Esophagus muscularis mucosa (tissue), 4 donors: ENCODE measurements at regions not wholly inside any gene's neighbourhood (a gene's known extent, or its start where the extent isn't known, plus 50 kb on each side); places are given as distances from the start of the nearest gene placed in this dataset.

Experiments used
- DNase-seq: peaks from one replicate; pipeline ENCODE4 v3.0.0-alpha.2; 2017; ENCODE audit errors: extremely low spot score
- H3K27ac ChIP-seq, 4 donors: fragments of 200-600 bp; sonication (generic); replicated peaks in 1 of 4; 1 replicate in 3 of 4; 2 replicates in 1 of 4; pipeline ENCODE4 v1.5.1; 2016 to 2019; ENCODE audit warnings: mild to moderate bottlenecking in 1 of 4
- H3K27me3 ChIP-seq, 4 donors: fragments of 200-600 bp; sonication (generic); one replicate each; pipeline versions ENCODE4 v1.5.1 to v1.6.0; 2016 to 2019
- H3K36me3 ChIP-seq, 4 donors: fragments of 200-600 bp; sonication (generic); one replicate each; pipeline ENCODE4 v1.5.1; 2016 to 2019
- H3K4me1 ChIP-seq, 4 donors: fragments of 200-600 bp; sonication (generic); one replicate each; pipeline ENCODE4 v1.5.1; 2016 to 2019
- H3K4me3 ChIP-seq, 4 donors: fragments of 200-600 bp; sonication (generic); 1 replicate in 2 of 4; 2 replicates in 2 of 4; pipeline ENCODE4 v1.5.1; 2016 to 2019; ENCODE audit warnings: mild to moderate bottlenecking in 4 of 4, moderate library complexity in 1 of 4
- H3K9me3 ChIP-seq, 4 donors: fragments of 200-600 bp; sonication (generic); 1 replicate in 3 of 4; 2 replicates in 1 of 4; pipeline ENCODE4 v1.5.1; 2016 to 2019
- CTCF ChIP-seq, 3 experiments: fragments of 200-600 bp in 2 of 3; fragments of 450-650 bp in 1 of 3; sonication (generic) in 2 of 3; IDR thresholded peaks; one replicate each; pipeline ENCODE4 v1.5.1; 2017 to 2019; ENCODE audit warnings: antibody characterized with exemption in 3 of 3, mild to moderate bottlenecking in 2 of 3, moderate library complexity in 1 of 3
- EP300 ChIP-seq: sonication (generic); formaldehyde crosslinking; IDR thresholded peaks from one replicate; pipeline ENCODE4 v1.6.1; 2017; ENCODE audit warnings: antibody characterized with exemption
- POLR2A ChIP-seq: fragments of 450-650 bp; IDR thresholded peaks from one replicate; pipeline ENCODE4 v1.6.1; 2017; ENCODE audit warnings: antibody characterized with exemption, moderate library complexity, mild to moderate bottlenecking, low read depth
- POLR2AphosphoS5 ChIP-seq, 2 donors: sonication (generic); formaldehyde crosslinking; IDR thresholded peaks; one replicate each; pipeline ENCODE4 v1.6.1; 2017; ENCODE audit warnings: antibody characterized with exemption in 2 of 2
- WGBS: methylation state at CpG from one replicate; pipeline ENCODE4 v1.1.5; 2018; 5-methylcytosine and 5-hydroxymethylcytosine counted together
- intact Hi-C: fragments of 100-400 bp; cut with DNase I; formaldehyde crosslinking; loops from one replicate; pipeline ENCODE4 v1.15.1; 2023

- no peaks in the 10 kb centered on the region for H3K27me3 ChIP-seq
- intact Hi-C loops, result loop anchor here (5.0 kb wide), 2 partner anchors 36 to 114 kb away; no protein-coding TSS in a partner anchor
- peak overlapping the region; percentile 92 to 96 (median 96) for H3K27ac ChIP-seq
- H3K36me3 ChIP-seq, result no peaks in the 10 kb centered on the region
- peaks cover 14 to 50% (median 46%) of the 10 kb centered on the region in 4 donors for H3K4me1 ChIP-seq
- WGBS, result 21% methylated on average over 24 of the region's 25 CpGs
- H3K4me3 ChIP-seq, result peak overlapping the region; percentile 26 to 48 (median 36)
- DNase-seq, result peak; percentile 95
- no peaks in the 10 kb centered on the region for H3K9me3 ChIP-seq
- peak; percentile 94 to 97 for TF ChIP-seq POLR2AphosphoS5 (IDR thresholded peaks at IDR 0.05)
- TF ChIP-seq EP300, result peak; percentile 98
- TF ChIP-seq CTCF (IDR thresholded peaks at IDR 0.05), result no peak
- TF ChIP-seq POLR2A, result no peak
Observed at GRCh38 chr16:86343027-86343795, 167.1 kb upstream of the FOXF1 start.

DNA sequence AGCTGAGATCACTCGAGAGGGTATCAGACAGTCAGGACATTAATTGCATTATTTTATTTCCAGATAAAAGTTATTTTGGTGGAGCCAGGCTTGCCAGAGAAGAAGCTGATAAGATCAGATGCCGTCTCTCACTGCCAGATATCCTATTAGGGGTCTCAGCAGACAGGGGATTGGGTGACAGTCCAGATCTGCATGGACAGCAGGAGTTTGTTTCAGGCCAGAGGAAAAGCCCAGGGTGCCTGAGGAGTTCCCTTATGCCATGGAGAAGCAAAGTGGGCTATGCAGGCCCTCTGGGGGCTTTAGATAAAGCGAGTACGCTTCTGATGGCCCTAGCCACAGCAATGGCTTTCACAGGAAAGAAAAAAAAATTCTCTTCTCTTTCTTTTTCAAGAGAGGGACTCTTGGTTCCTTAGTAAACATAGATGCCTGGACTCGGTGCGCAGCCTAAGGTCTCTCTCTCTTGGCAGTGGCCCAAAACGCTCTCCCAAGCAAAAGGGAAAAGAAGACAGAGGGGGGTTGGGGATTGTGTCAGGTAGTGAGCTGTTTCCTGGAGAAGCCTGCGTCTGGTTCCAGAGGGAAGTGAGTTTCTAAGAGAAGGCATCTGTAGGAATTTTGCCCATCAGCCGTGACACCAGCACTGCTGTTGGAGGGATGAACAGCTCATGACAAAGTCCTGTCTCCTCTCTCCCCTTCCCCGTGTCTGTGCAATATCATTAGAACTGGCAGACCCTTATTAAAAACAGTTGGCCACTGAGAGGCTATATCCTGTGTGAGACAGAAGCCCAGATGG is 166.3 kb upstream of the FOXF1 start:
- H3K36me3 ChIP-seq, result no peaks in the 10 kb centered on the region
- intact Hi-C loops, result loop anchor here (5.0 kb wide), 2 partner anchors 37 to 113 kb away; no protein-coding TSS in a partner anchor
- peak in 1 of 2 donors; percentile 7 for TF ChIP-seq POLR2AphosphoS5 (IDR thresholded peaks at IDR 0.05)
- no peak for TF ChIP-seq CTCF (IDR thresholded peaks at IDR 0.05)
- H3K4me3 ChIP-seq, result peak overlapping the region; percentile 26 to 48 (median 36)
- H3K9me3 ChIP-seq, result no peaks in the 10 kb centered on the region
- peaks cover 14 to 50% (median 46%) of the 10 kb centered on the region in 4 donors for H3K4me1 ChIP-seq
- H3K27me3 ChIP-seq, result no peaks in the 10 kb centered on the region
- no peak for DNase-seq
- 24% methylated on average over 10 of the region's 10 CpGs for WGBS
- H3K27ac ChIP-seq, result peak overlapping the region; percentile 92 to 96 (median 96)

DNA sequence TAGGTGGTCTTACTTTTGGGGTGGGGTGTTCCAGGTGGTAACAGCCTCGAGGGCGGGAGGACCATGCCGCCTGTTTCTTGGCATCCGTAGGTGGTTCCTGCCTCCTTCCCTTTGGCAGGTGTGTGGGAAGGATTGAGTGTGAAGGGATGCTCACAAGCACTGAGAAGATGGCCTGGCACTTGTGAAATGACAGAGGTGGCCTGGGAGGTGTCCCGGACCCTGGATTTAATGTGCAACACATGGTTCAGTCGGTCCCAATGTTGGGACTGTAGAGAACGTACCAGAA is 165.8 kb upstream of the FOXF1 start:
- H3K4me3 ChIP-seq, result no peak overlapping the region
- intact Hi-C loops, result loop anchor here (5.0 kb wide), 2 partner anchors 37 to 113 kb away; no protein-coding TSS in a partner anchor
- peaks cover 14 to 50% (median 46%) of the 10 kb centered on the region in 4 donors for H3K4me1 ChIP-seq
- DNase-seq, result no peak
- H3K9me3 ChIP-seq, result no peaks in the 10 kb centered on the region
- H3K36me3 ChIP-seq, result no peaks in the 10 kb centered on the region
- H3K27ac ChIP-seq, result peak overlapping the region; percentile 92 to 96 (median 96)
- TF ChIP-seq EP300, result no peak
- TF ChIP-seq POLR2A, result no peak
- no peak for TF ChIP-seq POLR2AphosphoS5 (IDR thresholded peaks at IDR 0.05)
- TF ChIP-seq CTCF (IDR thresholded peaks at IDR 0.05), result no peak
- 75% methylated on average over 7 of the region's 7 CpGs for WGBS
- H3K27me3 ChIP-seq, result no peaks in the 10 kb centered on the region

DNA sequence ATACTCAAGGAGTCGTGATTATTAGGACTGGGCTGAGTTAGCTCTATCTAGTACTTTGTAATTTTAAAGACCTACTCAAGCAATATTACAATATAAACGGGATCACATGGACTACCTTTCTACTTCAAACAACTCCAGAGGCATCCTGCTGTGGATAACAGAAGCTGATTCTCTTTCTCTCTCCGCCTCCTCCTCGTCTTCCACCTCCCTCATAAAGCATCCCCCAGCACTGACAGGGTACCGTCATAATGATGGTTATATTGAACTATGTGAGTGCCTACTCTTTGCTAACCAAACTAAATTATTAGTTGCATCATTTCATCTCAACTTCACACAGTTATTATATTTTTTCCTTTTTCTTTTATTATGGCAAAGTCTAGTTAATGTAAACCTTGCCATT is 165.4 kb upstream of the FOXF1 start:
- no peak for TF ChIP-seq CTCF (IDR thresholded peaks at IDR 0.05)
- no peak for TF ChIP-seq POLR2AphosphoS5 (IDR thresholded peaks at IDR 0.05)
- no peak for TF ChIP-seq EP300
- no peak for TF ChIP-seq POLR2A
- Histone ChIP-seq H3K36me3 (no peaks in the 10 kb centered on the region), H3K4me1 (peaks cover 14 to 50% (median 46%) of the 10 kb centered on the region in 4 donors), H3K27ac (peak overlapping the region; percentile 92 to 96 (median 96)), H3K4me3 (no peak overlapping the region), H3K27me3 (no peaks in the 10 kb centered on the region), H3K9me3 (no peaks in the 10 kb centered on the region)
- WGBS, result 73% methylated on average over 5 of the region's 5 CpGs
- intact Hi-C loops, result loop anchor here (5.0 kb wide), 2 partner anchors 38 to 112 kb away; no protein-coding TSS in a partner anchor
- no peak for DNase-seq
